Right lobe of liver (tissue), 6 donors: ENCODE measurements at regions not wholly inside any gene's neighbourhood (a gene's known extent, or its start where the extent isn't known, plus 50 kb on each side); places are given as distances from the start of the nearest gene placed in this dataset.

Source experiments
- ATAC-seq, 4 donors: fragments of 200-7000 bp; cut with Tn5 transposase; one replicate each; pipeline ENCODE4 v1.9.1; 2020; ENCODE audit warnings: mild to moderate bottlenecking in 4 of 4, moderate library complexity in 4 of 4
- DNase-seq, 3 donors: peaks; one replicate each; pipeline ENCODE4 v3.0.0-alpha.2; 2020
- H3K27ac ChIP-seq, 3 donors: fragments of 200-600 bp; one replicate each; pipeline ENCODE4 v1.8.0; 2022
- H3K27me3 ChIP-seq, 2 donors: fragments of 200-600 bp; one replicate each; pipeline ENCODE4 v1.8.0; 2022
- H3K36me3 ChIP-seq, 4 donors: fragments of 200-600 bp; sonication (generic) in 1 of 4; one replicate each; pipeline versions ENCODE4 v1.5.1 to v1.8.0; 2017 to 2022; ENCODE audit warnings: control low read depth in 1 of 4
- H3K4me1 ChIP-seq, 4 donors: fragments of 200-600 bp; sonication (generic) in 1 of 4; one replicate each; pipeline versions ENCODE4 v1.5.1 to v1.8.0; 2017 to 2022; ENCODE audit warnings: control low read depth in 1 of 4
- H3K4me3 ChIP-seq, 3 donors: fragments of 200-600 bp; one replicate each; pipeline ENCODE4 v1.8.0; 2022
- H3K9me3 ChIP-seq, 4 donors: fragments of 200-600 bp; sonication (generic) in 1 of 4; one replicate each; pipeline versions ENCODE4 v1.5.1 to v1.8.0; 2017 to 2022; ENCODE audit warnings: control low read depth in 1 of 4
- CTCF ChIP-seq, 4 donors: fragments of 200-600 bp in 3 of 4; fragments of 450-650 bp in 1 of 4; IDR thresholded peaks; one replicate each; pipeline versions ENCODE4 v1.5.1 to v1.8.0; 2016 to 2022; ENCODE audit warnings: antibody characterized with exemption in 4 of 4, mild to moderate bottlenecking in 2 of 4
- POLR2A ChIP-seq: fragments of 450-650 bp; IDR thresholded peaks from one replicate; pipeline ENCODE4 v1.6.1; 2017; ENCODE audit warnings: antibody characterized with exemption, mild to moderate bottlenecking
- WGBS: methylation state at CpG from one replicate; pipeline ENCODE4 v1.1.6; 2018; ENCODE audit warnings: low coverage, low lambda C conversion rate; ENCODE audit not compliant: insufficient coverage; ENCODE audit errors: missing lambda C conversion rate; 5-methylcytosine and 5-hydroxymethylcytosine counted together
- intact Hi-C, 2 donors: fragments of 100-400 bp; cut with DNase I; formaldehyde crosslinking; loops; one replicate each; pipeline versions ENCODE4 v1.11.2 to v1.14.1; 2022
- donor health status: DM: no; HTN: yes; CAD: no.
- donor health status: DM: no; HTN: no; CAD: no.
- donor health status: DM: no; HTN: no; CAD: no.
- donor health status: DM: no; HTN: yes; CAD: no.
- donor health status: DM: no; HTN: yes; CAD: no.

- Histone ChIP-seq H3K36me3 (no peaks in the 10 kb centered on the region), H3K4me3 (no peak overlapping the region), H3K27ac (no peak overlapping the region), H3K9me3 (no peaks in the 10 kb centered on the region), H3K27me3 (no peaks in the 10 kb centered on the region), H3K4me1 (no peaks in the 10 kb centered on the region)
- no peak for ATAC-seq
- DNase-seq, result no peak
- intact Hi-C loops, result no loop called here
- no peak for TF ChIP-seq CTCF (IDR thresholded peaks at IDR 0.05)
- TF ChIP-seq POLR2A, result no peak
- WGBS, result 18% methylated on average over 2 of the region's 3 CpGs
Observed at GRCh38 chr3:34002569-34003100, 204.2 kb downstream of the PDCD6IP start.

DNA sequence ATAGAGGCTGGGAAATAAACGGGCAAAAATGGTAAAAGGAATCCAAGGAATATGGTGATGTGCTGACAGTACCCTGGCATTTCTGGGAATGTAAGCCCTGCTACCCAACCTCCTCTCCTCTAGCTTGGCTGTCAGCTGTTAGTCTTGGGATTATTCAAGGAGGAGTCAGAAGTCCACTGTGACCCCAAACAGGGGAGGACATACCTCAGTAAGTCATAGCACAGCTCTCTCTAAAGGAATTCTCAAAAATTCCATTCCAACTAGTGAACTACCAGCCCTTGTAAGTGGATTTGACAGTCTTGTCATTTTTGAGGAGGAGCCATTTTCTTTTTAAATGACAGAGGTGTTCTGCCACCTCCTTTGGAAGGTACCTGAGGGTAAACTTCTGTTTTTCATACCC lies 207.5 kb downstream of the PDCD6IP start:
- no peak for DNase-seq
- H3K4me1 ChIP-seq, result no peaks in the 10 kb centered on the region
- no peak overlapping the region for H3K4me3 ChIP-seq
- 38% methylated on average over 1 of the region's 1 CpG for whole genome bisulfite sequencing
- TF ChIP-seq POLR2A (no peak), CTCF (IDR thresholded peaks at IDR 0.05) (no peak)
- intact Hi-C loops, result no loop called here
- H3K9me3 ChIP-seq, result no peaks in the 10 kb centered on the region
- H3K27me3 ChIP-seq, result no peaks in the 10 kb centered on the region
- H3K27ac ChIP-seq, result no peak overlapping the region
- ATAC-seq, result no peak
- no peaks in the 10 kb centered on the region for H3K36me3 ChIP-seq

- H3K4me3 ChIP-seq, result no peak overlapping the region
- no peaks in the 10 kb centered on the region for H3K4me1 ChIP-seq
- no peaks in the 10 kb centered on the region for H3K9me3 ChIP-seq
- intact Hi-C loops, result no loop called here
- DNase-seq (no peak), ATAC-seq (no peak)
- no peaks in the 10 kb centered on the region for H3K27me3 ChIP-seq
- no peak for TF ChIP-seq POLR2A
- H3K27ac ChIP-seq, result no peak overlapping the region
- 91% methylated on average over 1 of the region's 1 CpG for WGBS
- no peaks in the 10 kb centered on the region for H3K36me3 ChIP-seq
Observed at GRCh38 chr3:34008191-34008590, 209.8 kb downstream of the PDCD6IP start.

GRCh38 chr3:34008836-34009809 lies 210.7 kb downstream of the PDCD6IP start:
- 40% methylated on average over 2 of the region's 2 CpGs for WGBS
- no peaks in the 10 kb centered on the region for H3K4me1 ChIP-seq
- DNase-seq, result no peak

More at GRCh38 chr3:34008836-34009809, 210.7 kb downstream of the PDCD6IP start:
- no peaks in the 10 kb centered on the region for H3K36me3 ChIP-seq
- H3K9me3 ChIP-seq, result no peaks in the 10 kb centered on the region
- ATAC-seq, result no peak
- intact Hi-C loops, result no loop called here
- H3K27me3 ChIP-seq, result no peaks in the 10 kb centered on the region
- H3K27ac ChIP-seq, result no peak overlapping the region
- TF ChIP-seq POLR2A (no peak), CTCF (IDR thresholded peaks at IDR 0.05) (no peak)
- no peak overlapping the region for H3K4me3 ChIP-seq
